HG03095 (cell line): ENCODE measurements at regions not wholly inside any gene's neighbourhood (a gene's known extent, or its start where the extent isn't known, plus 50 kb on each side); places are given as distances from the start of the nearest gene placed in this dataset.

Experiments
- ATAC-seq: cut with Tn5 transposase; IDR thresholded peaks from one replicate; pipeline ENCODE4 v1.9.1; 2021; ENCODE audit warnings: moderate library complexity; ENCODE audit not compliant: unreplicated experiment

GRCh38 chr11:31959716-31960115 is 131.2 kb upstream of the RCN1 start:
- ATAC-seq: no peak

GRCh38 chr11:31958076-31958735 is 132.7 kb upstream of the RCN1 start:
- peak; percentile 77 for ATAC-seq

GRCh38 chr11:31957674-31958073 is 133.2 kb upstream of the RCN1 start:
- ATAC-seq: no peak

- ATAC-seq: no peak
Measured at GRCh38 chr11:31956310-31956709, 134.6 kb upstream of the RCN1 start.

- no peak for ATAC-seq
Measured at GRCh38 chr11:31955838-31956237, 135.0 kb upstream of the RCN1 start.

GRCh38 chr11:31953803-31954327 is 137.0 kb upstream of the RCN1 start:
- ATAC-seq: no peak

- ATAC-seq: peak; percentile 58
Measured at GRCh38 chr11:31949733-31950200, 138.6 kb upstream of the PAX6 start.

- no peak for ATAC-seq
Measured at GRCh38 chr11:31947051-31947450, 135.9 kb upstream of the PAX6 start.

GRCh38 chr11:31943056-31943780 is 132.1 kb upstream of the PAX6 start:
- ATAC-seq: peak; percentile 93

- no peak for ATAC-seq
Measured at GRCh38 chr11:31940371-31941037, 129.4 kb upstream of the PAX6 start.

- ATAC-seq: no peak
Measured at GRCh38 chr11:31939004-31939403, 127.9 kb upstream of the PAX6 start.

- ATAC-seq: no peak
Measured at GRCh38 chr11:31936312-31936711, 125.2 kb upstream of the PAX6 start.

GRCh38 chr11:31932879-31933278 is 121.8 kb upstream of the PAX6 start:
- ATAC-seq: no peak

GRCh38 chr11:31927982-31928381 is 116.9 kb upstream of the PAX6 start:
- no peak for ATAC-seq

GRCh38 chr11:31926816-31927528 is 115.8 kb upstream of the PAX6 start:
- no peak for ATAC-seq

- ATAC-seq: no peak
Measured at GRCh38 chr11:31926106-31926505, 115.0 kb upstream of the PAX6 start.

- ATAC-seq: no peak
Measured at GRCh38 chr11:31922450-31922849, 111.3 kb upstream of the PAX6 start.

- no peak for ATAC-seq
Measured at GRCh38 chr11:31921081-31921480, 110.0 kb upstream of the PAX6 start.

GRCh38 chr11:31919175-31919574 is 108.1 kb upstream of the PAX6 start:
- no peak for ATAC-seq

- ATAC-seq: no peak
Measured at GRCh38 chr11:31915867-31916266, 104.7 kb upstream of the PAX6 start.

- ATAC-seq: no peak
Measured at GRCh38 chr11:31913985-31914384, 102.9 kb upstream of the PAX6 start.
